Stimulated activated CD4-positive, alpha-beta T cell treated with anti-CD3 and anti-CD28 coated beads, TNF-alpha, amount 100 ng/mL, for 4 hours (primary cell): ENCODE measurements at regions not wholly inside any gene's neighbourhood (a gene's known extent, or its start where the extent isn't known, plus 50 kb on each side); places are given as distances from the start of the nearest gene placed in this dataset.
"Not testable (repeated sequence)": the region's sequence is repeated elsewhere in the genome, so short reads cannot be mapped to it uniquely, and the experiment has no call there.

Source experiments
- DNase-seq, 3 experiments: peaks; one replicate each; pipeline ENCODE4 v3.0.0-alpha.2; 2020; ENCODE audit warnings: low read depth in 3 of 3

DNA sequence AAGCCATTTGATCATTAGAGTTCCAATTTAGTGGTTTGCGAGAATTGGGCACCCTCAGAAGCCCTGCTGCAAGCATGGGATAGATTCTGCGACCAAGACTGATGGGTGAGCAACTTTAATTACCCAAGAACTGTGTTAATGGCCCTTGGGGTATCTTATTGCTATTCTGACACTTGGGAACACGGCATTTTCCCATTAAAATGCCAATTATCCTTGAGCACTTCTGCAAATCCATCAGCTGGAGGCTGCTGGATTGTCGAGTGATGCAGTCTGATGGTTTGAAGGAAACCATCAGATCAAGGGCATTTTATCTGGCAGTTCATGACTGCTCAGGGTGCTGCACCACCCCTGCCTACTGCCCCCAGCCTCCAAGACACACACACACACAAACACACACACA lies 183.6 kb upstream of the PROK2 start:
- no peak for DNase-seq

DNA sequence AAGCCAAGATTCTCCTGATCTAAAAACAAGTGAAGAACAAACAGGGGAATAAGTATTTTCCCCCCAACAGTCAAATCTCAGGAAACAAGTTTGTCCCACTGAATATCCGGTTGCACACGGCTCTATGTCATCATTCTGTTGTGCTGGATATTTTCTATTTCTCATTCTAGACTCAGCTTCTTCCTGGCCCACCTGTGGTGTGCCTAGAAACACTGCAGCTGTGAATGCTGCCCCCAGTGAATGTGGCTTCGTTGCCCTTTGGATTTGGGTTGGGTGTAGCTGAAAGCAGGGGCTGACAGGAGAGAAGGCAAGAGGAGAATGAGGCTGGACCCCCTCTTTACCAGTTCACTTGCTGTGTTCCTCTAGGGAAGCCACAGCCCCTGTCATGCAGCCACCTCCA lies 181.2 kb upstream of the PROK2 start:
- DNase-seq: no peak

DNA sequence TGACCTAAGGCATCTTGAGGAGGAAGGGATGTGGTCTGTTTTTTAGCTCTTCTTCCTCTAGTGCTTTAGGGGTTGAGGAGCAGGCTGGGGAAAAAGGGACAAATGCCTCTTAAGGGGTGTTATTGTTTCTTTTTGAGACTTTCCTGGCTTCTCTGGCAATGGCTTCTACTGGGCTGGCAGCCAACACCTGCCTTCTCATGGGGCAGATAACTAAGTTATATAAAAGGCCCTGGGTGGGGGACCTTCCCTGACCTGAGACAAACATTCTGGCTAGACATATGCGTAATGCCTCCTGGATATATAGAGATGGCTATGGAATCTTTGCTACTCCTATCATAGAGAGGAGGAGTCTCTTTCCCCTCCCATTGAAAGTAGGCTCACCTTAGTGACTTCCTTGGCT lies 179.2 kb upstream of the PROK2 start:
- DNase-seq: no peak

DNA sequence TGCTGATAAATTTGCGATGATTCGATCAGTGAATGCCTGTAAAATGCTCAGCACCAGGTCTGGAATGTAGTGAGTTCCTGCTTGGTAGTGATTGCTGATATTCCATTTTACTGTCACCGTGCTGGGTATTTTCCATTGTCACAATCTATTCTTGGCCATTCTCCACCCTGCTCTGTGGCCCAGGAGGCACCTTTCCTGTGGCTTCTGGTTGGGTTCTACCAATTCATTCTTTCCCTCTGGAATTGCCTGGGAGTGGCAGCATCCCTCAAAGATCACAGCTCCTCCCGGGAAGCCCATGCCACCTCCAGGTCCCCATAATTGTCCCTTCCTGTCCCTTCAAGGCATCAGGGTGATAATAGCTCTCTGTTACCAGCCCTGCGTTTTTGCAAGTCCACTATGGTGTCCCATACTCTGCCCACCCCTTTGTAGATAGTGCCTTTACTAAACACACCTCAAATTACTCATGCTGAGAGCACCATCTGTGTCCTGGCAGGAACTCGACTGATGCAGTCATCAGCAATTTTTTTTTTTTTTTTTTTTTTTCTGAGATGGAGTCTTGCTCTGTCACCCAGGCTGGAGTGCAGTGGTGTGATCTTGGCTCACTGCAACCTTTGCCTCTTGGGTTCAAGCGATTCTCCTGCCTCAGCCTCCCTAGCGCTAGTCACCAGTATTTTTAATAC lies 177.8 kb upstream of the PROK2 start:
- no peak for DNase-seq

DNA sequence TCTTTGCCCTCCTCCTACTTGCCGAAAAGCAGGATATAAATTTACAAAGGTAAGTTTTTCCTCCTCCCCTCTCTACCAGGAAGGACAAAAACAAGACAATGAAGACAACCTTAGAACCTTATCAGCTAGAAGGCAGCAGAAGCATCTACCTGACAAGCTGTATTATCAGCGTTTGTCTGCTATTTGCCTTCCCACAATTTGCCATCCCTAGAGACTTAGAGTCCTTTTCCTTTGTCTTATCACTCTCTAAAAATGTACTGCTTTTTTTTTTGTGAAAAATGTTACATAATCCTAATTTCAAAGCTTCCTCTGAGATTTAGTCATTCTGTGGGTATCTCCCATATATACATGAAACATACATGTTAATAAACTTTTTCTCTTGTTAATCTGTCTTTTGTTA lies 176.9 kb upstream of the PROK2 start:
- DNase-seq: no peak

DNA sequence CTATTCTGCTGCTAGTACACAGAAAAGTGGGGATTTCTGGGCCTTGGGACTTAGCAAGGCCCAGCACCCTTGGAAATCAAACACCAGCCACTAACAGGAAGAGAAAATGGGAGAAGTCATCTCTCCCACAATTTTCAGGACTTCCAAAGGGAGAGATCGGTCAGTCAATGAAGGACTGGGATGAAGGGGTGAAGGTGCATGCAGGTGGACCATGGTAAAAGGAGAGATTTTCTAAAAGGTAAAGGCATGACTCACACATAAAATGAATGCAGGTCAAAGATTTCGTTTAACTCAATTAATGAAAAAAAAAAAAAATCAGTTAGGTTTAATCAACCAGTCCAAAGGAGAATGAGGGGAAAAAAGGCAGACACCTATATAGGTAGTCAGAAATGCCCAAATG lies 176.4 kb upstream of the PROK2 start:
- DNase-seq: no peak

DNA sequence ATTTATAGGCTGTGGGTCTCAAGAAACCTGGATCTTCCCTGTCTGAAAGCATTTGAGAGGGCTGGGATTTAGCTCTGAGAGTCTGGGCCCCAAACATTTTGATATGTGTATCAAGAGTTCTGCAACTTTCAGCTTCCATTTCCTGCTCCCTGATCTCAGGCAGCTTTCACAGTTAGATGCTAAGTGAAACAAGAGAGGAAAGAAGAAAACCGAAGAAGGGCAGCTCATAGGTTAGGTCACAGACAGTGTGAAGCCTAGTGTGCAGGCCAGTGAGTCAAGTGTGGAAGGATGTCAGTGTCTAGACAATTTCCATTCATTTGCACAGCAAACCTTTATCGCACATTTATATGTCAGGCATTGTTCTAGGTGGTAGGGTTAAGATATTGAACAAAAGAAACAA lies 173.6 kb upstream of the PROK2 start:
- no peak for DNase-seq

DNA sequence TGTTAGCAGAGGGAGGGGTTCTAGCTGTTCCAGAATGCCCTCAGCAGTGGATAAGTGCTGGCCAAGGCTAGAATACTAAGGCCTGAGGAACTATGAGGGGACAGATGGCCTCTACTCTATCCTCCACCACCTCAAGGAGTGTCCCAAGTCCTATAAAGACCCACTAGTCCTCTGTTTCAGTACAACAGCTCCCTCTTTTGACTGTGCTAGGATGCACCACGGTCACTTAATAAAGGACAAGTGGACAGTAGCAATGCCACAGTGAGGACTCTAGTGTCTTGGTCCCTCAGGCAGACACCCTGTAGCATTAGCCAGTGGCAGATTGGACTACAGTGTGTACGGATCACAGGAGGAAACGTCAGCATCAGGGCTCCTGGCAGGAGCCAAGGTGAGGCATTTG lies 171.8 kb upstream of the PROK2 start:
- no peak for DNase-seq

DNA sequence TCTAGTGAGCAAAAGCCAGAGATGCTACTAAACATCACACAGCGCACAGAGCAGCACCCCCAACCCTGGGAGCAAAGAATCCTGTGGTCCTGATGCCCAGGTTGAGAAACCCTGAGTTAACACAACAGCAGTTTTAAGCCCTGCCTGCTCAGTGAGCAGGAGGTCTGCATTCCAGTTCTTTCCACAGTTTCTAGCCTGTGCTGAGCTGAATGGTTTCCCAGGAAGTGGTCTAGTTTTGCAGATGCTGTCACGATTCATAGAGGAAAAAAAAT lies 171.1 kb upstream of the PROK2 start:
- DNase-seq: no peak

DNA sequence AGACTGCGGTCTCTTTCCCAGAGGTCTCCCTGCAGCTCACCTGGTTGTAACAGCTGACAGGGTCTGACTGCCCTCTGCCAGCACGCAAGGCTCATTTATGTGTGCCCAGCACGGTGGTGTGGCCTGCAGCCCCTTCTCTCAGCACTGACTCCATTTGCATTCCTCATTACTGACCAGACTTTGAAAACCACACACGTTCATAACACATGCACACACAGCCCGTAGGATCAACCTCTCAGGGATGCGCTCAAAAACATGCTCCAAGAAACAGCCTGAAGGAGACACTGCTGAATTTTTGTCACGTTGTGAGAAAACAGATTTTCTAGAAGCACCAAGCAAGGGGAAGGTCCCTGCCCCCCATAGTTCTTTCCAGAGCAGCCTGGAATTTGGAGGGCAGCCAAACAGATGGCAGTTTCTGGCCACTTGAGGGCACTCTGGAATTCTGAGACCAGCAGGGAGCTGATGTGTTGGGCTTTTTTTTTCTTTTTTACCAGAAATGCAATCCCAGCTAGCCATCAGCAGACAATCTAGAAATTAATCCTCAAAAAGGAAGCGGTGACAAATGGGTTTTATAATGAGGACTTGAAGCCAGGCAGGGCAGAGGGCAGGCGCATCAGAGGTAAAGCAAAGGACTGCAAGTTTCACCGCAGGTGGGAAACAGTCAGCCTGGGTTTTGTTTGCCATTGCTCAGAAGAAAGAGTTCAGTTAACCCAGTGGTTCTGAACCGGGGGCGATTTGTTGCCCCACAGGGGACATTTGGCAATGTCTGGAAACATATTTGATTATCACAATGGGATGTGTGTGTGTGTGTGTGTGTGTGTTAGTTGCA lies 170.5 kb upstream of the PROK2 start:
- DNase-seq: peak in 1 of 3 experiments; percentile 9

DNA sequence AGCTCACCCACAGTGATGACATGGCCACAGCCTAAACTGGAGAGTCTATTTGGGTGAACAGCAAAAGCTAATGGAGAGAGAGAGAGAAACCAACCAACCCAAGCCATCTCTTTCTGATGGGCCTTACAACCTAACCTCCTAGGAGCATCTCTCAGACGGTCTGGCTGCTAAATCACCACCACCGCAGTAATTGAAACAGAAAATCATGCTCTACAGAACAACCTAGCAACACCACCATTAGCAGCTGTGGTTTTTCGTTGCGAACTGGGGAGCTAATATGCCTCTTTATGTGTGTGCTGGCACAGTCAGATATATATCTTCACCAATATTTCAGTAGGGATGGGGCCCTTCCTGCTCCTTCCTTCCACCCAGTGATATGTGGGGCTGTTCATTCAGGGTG lies 166.9 kb upstream of the PROK2 start:
- no peak for DNase-seq

DNA sequence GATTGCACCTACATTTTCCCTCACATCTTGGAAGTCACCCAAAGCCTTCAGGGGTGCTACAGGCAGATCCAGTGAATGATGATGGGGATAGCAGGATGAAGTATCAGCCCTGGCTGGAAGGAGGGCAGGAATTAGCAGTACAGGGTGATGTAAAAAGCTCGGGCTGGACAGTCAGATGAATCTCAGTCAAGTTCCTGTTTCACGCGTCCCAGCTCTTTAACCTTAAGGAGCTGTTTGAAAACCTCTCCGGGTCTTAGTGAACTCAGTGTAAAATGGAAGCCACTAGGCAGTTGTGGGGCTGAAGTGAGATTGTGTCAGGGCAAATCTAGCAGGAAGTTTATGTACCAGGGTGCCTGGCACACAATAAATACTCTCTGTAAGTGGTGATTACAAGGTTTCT lies 166.4 kb upstream of the PROK2 start:
- no peak for DNase-seq

DNA sequence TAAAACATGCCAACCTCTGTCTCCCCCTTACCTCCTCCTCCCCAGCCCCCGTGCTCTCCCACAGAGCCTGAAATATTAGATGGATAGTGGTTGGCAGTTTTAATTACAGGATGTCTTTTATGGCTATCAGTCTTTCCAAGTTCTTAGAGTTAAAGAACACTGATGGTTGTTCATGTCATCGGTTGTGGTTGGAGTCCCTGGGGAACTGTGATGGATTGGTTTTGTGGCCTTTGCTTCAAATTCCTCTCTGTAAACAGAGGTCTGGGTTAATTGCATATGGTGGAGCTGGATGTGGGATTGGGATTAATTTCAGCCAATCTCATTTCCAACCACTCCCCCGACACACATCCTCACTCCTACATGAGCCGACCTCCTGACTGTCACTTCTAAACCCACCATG lies 164.5 kb upstream of the PROK2 start:
- no peak for DNase-seq

DNA sequence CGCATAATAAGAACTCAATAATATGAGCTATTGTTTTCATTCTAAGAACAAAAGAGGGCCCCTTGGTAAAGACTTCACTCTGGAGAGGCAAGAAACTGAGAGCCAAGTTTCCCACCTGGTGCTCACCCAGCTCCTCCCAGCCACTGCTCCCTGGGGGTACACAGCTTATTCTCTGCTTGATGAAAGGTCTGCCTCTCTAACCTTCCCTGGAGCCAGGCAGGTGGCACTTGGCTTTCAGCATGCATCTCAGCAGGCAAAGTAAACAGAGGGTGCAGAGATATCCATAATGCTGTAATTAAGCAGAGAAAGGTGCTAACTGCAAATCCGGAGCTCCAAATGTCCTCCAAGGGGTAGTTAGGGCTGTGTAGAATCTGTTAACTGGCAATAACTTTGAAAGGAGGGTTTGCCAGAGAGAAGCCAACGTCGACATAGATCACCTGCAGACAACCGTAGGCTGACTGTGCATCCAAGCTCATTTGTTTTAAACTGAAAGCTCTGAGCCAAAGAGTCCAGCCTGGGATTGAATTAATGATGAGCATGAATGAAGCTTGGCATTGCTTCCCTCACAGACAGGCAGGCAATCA lies 159.6 kb upstream of the PROK2 start:
- no peak for DNase-seq

DNA sequence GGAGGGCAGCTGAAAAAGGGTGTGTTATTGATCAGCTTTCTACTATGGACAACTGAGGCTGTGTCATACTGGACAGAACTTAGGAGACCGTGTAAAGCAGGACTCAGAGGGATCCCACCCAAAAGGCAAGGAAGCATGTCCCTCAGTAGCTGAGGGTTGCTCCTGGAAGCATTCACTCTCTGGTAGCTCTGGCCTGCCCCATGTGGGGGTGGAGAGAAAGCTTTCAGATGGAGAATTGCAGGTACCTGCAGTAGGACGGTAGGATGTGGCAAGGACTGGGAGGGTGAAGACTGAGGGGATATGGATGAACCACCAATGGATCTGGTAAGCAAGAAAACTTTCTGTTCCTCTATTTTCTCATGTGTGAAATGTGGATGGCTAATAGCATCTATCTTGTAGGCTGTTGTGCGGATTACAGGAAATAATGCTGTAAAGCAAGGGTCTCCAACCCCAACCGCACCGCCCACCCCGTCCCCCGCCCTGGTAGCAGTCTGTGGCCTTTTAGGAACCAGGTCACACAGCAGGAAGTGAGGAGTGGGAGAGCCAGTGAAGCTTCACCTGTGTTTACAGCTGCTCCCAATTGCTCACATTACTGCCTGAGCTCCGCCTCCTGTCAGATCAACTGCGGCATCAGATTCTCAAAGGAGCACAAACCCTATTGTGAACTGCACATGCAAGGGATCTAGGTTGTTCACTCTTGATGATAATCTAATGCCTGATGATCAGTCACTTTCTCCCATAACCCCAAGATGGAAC lies 157.7 kb upstream of the PROK2 start:
- DNase-seq: no peak

DNA sequence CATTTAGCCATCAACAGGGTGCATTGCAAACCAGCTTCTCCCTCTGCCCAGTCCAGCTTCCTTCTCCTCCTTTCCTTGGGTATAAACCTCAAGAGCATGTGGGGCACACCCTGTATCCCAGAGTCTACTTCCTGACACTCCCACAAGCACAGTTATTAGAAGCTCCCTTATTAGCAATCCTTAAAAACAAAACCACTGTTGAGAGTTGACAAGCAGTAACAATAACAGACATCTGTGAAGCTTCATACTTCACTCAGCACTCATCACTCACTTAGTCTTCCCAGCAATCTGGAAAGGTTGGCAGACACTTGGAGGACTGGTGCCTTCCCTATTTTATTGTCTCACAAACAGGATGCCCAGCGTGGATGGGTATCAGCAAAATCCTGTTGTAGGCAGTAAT lies 155.5 kb upstream of the PROK2 start:
- DNase-seq: no peak

DNA sequence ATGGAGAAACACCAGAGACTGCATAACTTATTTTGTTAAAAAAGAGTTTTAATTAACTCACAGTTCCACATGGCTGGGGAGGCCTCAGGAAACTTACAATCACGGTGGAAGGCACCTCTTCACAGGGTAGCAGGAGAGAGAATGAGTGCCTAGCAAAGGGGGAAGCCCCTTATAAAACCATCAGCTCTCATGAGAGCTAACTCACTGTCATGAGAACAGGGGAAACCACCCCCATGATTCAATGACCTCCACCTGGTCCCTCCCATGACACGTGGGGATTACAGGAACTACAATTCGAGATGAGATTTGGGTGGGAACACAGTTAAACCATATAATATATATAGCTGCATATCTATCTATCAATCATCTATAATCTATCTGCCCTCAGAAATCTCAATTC lies 153.1 kb upstream of the PROK2 start:
- DNase-seq: not testable (repeated sequence)

DNA sequence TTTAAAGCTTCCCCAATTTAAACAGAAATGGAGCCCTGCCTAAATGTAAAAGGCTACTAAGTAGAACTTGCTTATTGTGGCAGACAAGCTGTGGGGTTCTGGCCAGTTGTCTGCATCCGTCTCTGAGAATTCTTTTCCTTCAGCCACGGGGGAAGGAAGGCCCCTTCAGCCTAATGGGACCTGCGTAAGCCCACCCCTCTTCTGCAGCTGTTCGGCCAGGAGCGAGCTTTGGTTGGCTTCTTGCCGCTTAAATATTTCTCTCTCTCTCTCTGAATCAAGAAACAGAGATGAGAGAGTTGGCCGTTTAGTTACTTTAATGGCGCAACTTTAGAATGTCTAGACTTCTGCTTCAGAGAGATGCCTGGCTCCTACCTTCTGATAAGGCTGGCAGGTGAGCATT lies 151.7 kb upstream of the PROK2 start:
- DNase-seq: no peak

DNA sequence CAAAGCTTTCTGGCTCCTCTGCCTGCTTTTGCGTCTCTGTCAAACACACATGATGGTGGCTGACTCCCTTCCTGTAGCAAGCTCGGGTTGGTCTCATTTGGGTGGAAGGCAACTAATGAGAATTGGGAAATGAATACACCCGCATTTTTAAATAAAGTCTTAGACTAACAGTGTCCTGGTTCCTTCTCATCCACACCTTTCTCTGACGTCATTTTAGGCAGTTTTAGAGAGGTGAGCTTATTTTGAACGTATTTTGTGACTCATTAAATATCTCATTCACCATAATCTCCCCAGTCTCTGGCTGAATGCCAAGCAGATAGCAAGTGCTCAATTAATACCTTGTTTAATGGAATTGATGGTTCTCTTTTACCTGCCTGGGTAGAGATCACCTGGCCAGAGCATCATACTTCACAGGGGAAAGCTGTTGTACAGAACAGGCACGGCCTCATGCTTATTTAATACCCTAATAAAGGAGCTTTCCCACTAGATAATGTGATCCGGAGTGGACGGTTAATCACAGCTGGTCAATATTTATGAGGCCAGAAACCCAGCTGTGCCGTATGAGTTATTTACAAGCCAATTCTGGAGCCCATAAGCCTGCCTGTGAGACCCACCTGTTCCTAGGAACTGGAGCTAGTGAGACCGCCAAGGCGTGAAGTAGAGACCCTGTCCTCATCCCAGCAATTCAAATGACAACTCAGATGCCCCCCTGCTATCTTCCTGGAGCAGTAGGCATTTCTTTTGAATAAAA lies 149.7 kb upstream of the PROK2 start:
- no peak for DNase-seq

DNA sequence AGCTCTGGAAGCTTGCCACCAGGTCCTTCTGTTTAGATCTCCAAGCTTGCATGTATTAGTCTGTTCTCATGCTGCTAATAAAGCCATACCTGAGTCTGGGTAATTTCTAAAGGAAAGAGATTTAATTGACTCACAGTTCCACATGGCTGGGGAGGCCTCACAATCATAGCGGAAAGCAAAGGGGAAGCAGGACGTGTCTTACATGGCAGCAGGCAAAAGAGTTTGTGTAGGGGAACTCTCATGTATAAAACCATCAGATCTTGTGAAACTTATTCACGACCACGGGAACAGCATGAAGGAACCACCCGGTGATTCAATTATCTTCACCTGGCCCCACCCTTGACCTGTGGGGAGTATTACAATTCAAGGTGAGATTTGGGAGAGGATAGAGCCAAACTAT lies 147.0 kb upstream of the PROK2 start:
- no peak for DNase-seq

DNA sequence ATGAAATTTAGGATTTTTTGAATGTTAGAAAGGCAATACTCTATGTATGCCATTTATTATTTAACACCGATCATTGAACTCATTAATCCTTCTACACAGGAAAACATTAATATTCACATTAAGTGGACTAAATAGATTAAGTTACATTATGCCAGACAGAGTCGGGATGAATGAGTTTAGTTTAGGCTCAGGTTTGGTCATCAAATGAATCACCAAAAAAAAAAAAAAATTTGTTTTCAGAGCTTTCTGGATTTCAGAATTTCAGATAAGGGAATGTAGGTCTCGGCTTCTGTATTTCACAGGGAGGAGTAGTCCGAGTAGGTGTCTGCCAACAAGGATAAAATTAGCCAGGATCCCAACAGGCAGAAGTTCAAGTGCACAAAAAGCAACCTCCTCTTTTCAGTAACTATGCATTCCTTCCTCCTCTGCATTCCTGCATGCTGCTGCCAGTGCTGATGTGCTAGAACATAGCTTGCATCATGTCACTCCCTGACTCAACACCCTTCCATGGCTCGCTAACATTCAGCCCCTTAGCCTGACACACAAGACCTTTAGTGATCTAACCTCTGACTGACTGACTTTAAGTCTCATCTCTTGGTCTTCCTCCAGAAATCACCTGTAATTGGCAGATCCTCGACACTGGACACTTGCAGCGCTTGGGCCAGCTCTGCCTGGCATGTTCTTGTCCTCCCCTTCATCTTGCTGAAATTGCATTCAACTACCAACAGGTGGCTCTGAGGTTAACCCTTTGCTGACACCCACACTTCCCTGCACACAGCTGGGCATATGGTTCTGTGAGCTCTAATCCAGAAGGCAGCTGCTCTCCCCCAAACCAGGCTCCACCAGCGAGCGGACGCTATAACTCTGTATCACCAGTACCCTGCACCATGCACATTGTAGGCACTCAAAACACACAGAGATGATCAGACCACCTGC lies 145.4 kb upstream of the PROK2 start:
- DNase-seq: no peak
